ENCODE measurements at regions not wholly inside any gene's neighbourhood (a gene's known extent, or its start where the extent isn't known, plus 50 kb on each side); places are given as distances from the start of the nearest gene placed in this dataset.

DNA sequence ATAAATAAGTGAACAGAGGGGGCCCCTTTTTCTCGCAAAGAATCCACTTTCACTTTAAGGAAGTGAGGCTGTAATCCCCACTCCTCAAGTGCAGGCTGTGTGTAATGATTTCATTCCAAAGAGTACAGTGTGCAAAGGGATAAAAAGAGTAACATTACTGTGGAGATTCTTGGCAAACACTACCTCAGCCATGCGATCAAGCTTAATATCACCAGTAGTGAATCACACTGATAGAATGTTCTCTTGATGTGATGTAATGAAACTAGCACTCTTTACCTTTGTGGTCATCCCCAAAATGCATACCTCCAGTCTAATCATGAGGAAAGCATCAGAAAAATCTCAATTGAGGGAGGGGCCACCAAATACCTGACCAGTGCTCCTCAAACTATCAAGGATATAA is 246.1 kb upstream of the CHORDC1 start:
- TF ChIP-seq, protein P1, sequence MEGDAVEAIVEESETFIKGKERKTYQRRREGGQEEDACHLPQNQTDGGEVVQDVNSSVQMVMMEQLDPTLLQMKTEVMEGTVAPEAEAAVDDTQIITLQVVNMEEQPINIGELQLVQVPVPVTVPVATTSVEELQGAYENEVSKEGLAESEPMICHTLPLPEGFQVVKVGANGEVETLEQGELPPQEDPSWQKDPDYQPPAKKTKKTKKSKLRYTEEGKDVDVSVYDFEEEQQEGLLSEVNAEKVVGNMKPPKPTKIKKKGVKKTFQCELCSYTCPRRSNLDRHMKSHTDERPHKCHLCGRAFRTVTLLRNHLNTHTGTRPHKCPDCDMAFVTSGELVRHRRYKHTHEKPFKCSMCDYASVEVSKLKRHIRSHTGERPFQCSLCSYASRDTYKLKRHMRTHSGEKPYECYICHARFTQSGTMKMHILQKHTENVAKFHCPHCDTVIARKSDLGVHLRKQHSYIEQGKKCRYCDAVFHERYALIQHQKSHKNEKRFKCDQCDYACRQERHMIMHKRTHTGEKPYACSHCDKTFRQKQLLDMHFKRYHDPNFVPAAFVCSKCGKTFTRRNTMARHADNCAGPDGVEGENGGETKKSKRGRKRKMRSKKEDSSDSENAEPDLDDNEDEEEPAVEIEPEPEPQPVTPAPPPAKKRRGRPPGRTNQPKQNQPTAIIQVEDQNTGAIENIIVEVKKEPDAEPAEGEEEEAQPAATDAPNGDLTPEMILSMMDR (tag by site-specific recombination; IDR thresholded peaks at IDR 0.05) = no peak
- TF ChIP-seq ZBTB26 (tag by site-specific recombination; optimal IDR thresholded peaks at IDR 0.05) = no peak
- TF ChIP-seq, protein P2, sequence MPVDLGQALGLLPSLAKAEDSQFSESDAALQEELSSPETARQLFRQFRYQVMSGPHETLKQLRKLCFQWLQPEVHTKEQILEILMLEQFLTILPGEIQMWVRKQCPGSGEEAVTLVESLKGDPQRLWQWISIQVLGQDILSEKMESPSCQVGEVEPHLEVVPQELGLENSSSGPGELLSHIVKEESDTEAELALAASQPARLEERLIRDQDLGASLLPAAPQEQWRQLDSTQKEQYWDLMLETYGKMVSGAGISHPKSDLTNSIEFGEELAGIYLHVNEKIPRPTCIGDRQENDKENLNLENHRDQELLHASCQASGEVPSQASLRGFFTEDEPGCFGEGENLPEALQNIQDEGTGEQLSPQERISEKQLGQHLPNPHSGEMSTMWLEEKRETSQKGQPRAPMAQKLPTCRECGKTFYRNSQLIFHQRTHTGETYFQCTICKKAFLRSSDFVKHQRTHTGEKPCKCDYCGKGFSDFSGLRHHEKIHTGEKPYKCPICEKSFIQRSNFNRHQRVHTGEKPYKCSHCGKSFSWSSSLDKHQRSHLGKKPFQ (tag by site-specific recombination; IDR thresholded peaks at IDR 0.05) = no peak
- TF ChIP-seq ZNF561 (tag by site-specific recombination; IDR thresholded peaks at IDR 0.05; ENCODE audit: borderline replicate concordance) = no peak
- TF ChIP-seq, protein P3, sequence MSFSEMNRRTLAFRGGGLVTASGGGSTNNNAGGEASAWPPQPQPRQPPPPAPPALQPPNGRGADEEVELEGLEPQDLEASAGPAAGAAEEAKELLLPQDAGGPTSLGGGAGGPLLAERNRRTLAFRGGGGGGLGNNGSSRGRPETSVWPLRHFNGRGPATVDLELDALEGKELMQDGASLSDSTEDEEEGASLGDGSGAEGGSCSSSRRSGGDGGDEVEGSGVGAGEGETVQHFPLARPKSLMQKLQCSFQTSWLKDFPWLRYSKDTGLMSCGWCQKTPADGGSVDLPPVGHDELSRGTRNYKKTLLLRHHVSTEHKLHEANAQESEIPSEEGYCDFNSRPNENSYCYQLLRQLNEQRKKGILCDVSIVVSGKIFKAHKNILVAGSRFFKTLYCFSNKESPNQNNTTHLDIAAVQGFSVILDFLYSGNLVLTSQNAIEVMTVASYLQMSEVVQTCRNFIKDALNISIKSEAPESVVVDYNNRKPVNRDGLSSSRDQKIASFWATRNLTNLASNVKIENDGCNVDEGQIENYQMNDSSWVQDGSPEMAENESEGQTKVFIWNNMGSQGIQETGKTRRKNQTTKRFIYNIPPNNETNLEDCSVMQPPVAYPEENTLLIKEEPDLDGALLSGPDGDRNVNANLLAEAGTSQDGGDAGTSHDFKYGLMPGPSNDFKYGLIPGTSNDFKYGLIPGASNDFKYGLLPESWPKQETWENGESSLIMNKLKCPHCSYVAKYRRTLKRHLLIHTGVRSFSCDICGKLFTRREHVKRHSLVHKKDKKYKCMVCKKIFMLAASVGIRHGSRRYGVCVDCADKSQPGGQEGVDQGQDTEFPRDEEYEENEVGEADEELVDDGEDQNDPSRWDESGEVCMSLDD (tag by site-specific recombination; IDR thresholded peaks at IDR 0.05) = no peak
- TF ChIP-seq YY1 (tag by site-specific recombination; IDR thresholded peaks at IDR 0.05) = no peak
